ENCODE measurements at regions not wholly inside any gene's neighbourhood (a gene's known extent, or its start where the extent isn't known, plus 50 kb on each side); places are given as distances from the start of the nearest gene placed in this dataset.

GRCh38 chr12:89845767-89846166 lies 137.1 kb upstream of the ATP2B1 start:
- Histone ChIP-seq H3K36me3 (ENCODE audit: control insufficient read depth in 1 of 2, insufficient read depth in 2 of 2, low read length in 1 of 2) (no peaks in the 10 kb centered on the region), H3K4me1 (ENCODE audit: control insufficient read depth in 1 of 2, insufficient read depth in 2 of 2, low read length in 2 of 2) (no peaks in the 10 kb centered on the region), H3K4me3 (ENCODE audit: low read length in 2 of 2) (no peak overlapping the region), H3K27ac (ENCODE audit: low read depth in 1 of 2, low read length in 2 of 2) (no peak overlapping the region), H3K27me3 (ENCODE audit: control insufficient read depth in 1 of 2, insufficient read depth in 2 of 2, low read length in 1 of 2) (no peaks in the 10 kb centered on the region), H3K9me3 (ENCODE audit: control insufficient read depth, low read length) (no peaks in the 10 kb centered on the region)
- DNase-seq (no peak), ATAC-seq (ENCODE audit: low FRiP score) (no peak)
- 93 to 97% methylated on average over 1 of the region's 1 CpG for WGBS, 2 donors
- intact Hi-C loops (cut with DNase I): no loop called here

DNA sequence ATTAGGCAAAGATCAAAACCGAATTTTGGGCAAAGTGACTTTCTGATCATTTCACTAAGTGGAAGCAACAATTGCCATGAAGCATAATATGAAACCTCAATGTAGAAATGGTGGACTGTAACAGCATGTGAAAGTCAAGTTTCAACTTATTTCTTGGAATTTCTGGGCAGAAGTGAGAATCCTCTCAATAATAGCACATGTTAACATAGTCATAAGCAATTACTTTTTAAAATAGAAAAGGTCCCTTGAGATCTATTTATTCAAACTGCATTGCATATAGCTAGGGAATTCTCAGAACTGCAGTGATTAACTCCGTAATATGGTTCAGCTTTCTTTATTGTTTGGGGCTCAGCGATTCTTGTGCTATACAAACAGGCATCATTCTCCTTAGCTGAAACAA lies 136.7 kb upstream of the ATP2B1 start:
- no peak overlapping the region for H3K27ac ChIP-seq (ENCODE audit: low read depth in 1 of 2, low read length in 2 of 2)
- H3K27me3 ChIP-seq (ENCODE audit: control insufficient read depth in 1 of 2, insufficient read depth in 2 of 2, low read length in 1 of 2): no peaks in the 10 kb centered on the region
- H3K4me3 ChIP-seq (ENCODE audit: low read length in 2 of 2): no peak overlapping the region
- WGBS, 2 donors: 85 to 89% methylated on average over 3 of the region's 3 CpGs
- DNase-seq: no peak
- no peak for ATAC-seq (ENCODE audit: low FRiP score)
- no peaks in the 10 kb centered on the region for H3K9me3 ChIP-seq (ENCODE audit: control insufficient read depth, low read length)
- intact Hi-C loops (cut with DNase I): no loop called here
- no peaks in the 10 kb centered on the region for H3K4me1 ChIP-seq (ENCODE audit: control insufficient read depth in 1 of 2, insufficient read depth in 2 of 2, low read length in 2 of 2)
- H3K36me3 ChIP-seq (ENCODE audit: control insufficient read depth in 1 of 2, insufficient read depth in 2 of 2, low read length in 1 of 2): no peaks in the 10 kb centered on the region

DNA sequence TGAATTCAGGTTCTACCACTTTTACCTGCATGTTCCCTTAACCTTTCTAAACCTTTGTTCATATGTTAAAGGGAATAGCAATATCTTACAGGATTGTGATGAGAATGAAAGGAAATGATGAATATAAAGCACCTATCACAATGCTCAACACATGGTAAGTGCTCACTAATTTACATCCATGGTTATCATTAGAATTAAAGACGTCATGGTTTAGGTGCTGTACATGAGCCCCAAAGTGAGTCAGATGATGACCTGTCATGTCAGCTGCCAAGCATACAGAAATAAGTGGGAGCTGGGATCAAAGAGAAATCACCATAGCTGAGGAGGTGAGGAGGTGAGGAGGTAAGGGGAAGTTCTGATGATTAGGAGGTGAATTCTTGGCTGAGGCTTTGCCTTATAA lies 135.9 kb upstream of the ATP2B1 start:
- H3K27me3 ChIP-seq (ENCODE audit: control insufficient read depth in 1 of 2, insufficient read depth in 2 of 2, low read length in 1 of 2): no peaks in the 10 kb centered on the region
- H3K27ac ChIP-seq (ENCODE audit: low read depth in 1 of 2, low read length in 2 of 2): no peak overlapping the region
- 76 to 84% methylated on average over 1 of the region's 1 CpG for WGBS, 2 donors
- ATAC-seq (ENCODE audit: low FRiP score) (no peak), DNase-seq (no peak)
- H3K9me3 ChIP-seq (ENCODE audit: control insufficient read depth, low read length): no peaks in the 10 kb centered on the region
- no peaks in the 10 kb centered on the region for H3K4me1 ChIP-seq (ENCODE audit: control insufficient read depth in 1 of 2, insufficient read depth in 2 of 2, low read length in 2 of 2)
- intact Hi-C loops (cut with DNase I): no loop called here
- no peaks in the 10 kb centered on the region for H3K36me3 ChIP-seq (ENCODE audit: control insufficient read depth in 1 of 2, insufficient read depth in 2 of 2, low read length in 1 of 2)
- H3K4me3 ChIP-seq (ENCODE audit: low read length in 2 of 2): no peak overlapping the region

DNA sequence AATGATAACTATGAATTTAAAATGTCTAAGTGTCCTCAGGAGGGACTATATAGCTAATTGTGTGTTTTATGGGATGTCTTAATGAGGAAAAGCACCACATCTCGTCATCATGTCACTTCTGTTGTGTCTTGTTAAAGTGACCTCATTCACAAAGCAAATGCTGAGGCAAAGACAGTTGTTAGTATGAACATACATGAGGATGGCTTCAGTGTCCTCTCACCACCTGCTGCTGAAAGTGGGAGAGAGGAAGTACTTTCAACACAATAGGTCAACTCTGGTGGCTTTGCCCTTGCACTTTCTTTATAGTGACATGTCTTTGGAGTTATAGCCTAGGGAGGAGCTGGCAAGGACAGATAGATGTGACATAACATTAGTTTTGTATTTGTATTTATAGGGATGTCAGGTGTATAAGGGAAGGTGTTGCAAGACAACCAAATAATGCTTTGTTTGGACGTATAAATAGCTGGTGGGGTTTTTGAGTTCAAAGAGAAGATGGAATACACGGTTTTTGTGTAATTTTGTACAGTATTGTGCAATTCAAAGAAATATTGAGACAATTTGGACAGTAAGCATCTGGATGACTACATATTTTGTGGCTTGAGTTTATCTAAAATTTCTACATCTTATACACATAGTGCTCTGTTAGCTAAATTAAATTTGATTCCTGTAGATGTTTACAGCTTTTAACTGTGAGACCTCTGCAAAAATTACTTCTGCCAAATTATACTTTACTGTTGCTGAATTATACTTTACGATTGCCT lies 131.7 kb upstream of the ATP2B1 start:
- WGBS, 2 donors: 92 to 94% methylated on average over 4 of the region's 4 CpGs
- ATAC-seq (ENCODE audit: low FRiP score): no peak
- DNase-seq: no peak
- Histone ChIP-seq H3K9me3 (ENCODE audit: control insufficient read depth, low read length) (no peaks in the 10 kb centered on the region), H3K4me1 (ENCODE audit: control insufficient read depth in 1 of 2, insufficient read depth in 2 of 2, low read length in 2 of 2) (no peaks in the 10 kb centered on the region), H3K36me3 (ENCODE audit: control insufficient read depth in 1 of 2, insufficient read depth in 2 of 2, low read length in 1 of 2) (no peaks in the 10 kb centered on the region), H3K27ac (ENCODE audit: low read depth in 1 of 2, low read length in 2 of 2) (no peak overlapping the region), H3K27me3 (ENCODE audit: control insufficient read depth in 1 of 2, insufficient read depth in 2 of 2, low read length in 1 of 2) (no peaks in the 10 kb centered on the region), H3K4me3 (ENCODE audit: low read length in 2 of 2) (no peak overlapping the region)
- intact Hi-C loops (cut with DNase I): no loop called here

GRCh38 chr12:89839444-89839843 lies 130.8 kb upstream of the ATP2B1 start:
- 79 to 83% methylated on average over 2 of the region's 2 CpGs for WGBS, 2 donors
- Histone ChIP-seq H3K27ac (ENCODE audit: low read depth in 1 of 2, low read length in 2 of 2) (no peak overlapping the region), H3K4me1 (ENCODE audit: control insufficient read depth in 1 of 2, insufficient read depth in 2 of 2, low read length in 2 of 2) (no peaks in the 10 kb centered on the region), H3K4me3 (ENCODE audit: low read length in 2 of 2) (no peak overlapping the region), H3K36me3 (ENCODE audit: control insufficient read depth in 1 of 2, insufficient read depth in 2 of 2, low read length in 1 of 2) (no peaks in the 10 kb centered on the region), H3K27me3 (ENCODE audit: control insufficient read depth in 1 of 2, insufficient read depth in 2 of 2, low read length in 1 of 2) (no peaks in the 10 kb centered on the region), H3K9me3 (ENCODE audit: control insufficient read depth, low read length) (no peaks in the 10 kb centered on the region)
- DNase-seq (no peak), ATAC-seq (ENCODE audit: low FRiP score) (no peak)
- intact Hi-C loops (cut with DNase I): no loop called here

DNA sequence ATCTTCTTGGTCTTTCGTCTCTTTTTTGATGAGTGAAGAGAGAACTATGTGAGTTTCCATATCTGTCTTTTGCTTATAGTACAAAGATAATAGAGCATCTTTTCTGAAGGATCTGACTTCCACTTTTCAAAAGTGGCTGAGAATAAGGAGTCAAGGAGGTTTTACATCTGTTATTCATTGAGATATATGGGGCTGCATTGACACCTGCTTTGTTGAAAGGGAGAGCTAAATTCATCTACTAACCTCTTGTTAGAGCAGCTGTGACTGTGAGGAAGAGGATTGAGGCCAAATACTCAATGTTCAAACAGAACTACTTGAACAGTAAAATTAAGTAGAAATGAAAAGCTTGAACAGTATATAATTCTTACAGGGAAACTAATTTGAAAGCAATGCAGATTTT lies 130.2 kb upstream of the ATP2B1 start:
- ATAC-seq (ENCODE audit: low FRiP score) (no peak), DNase-seq (no peak)
- Histone ChIP-seq H3K4me1 (ENCODE audit: control insufficient read depth in 1 of 2, insufficient read depth in 2 of 2, low read length in 2 of 2) (no peaks in the 10 kb centered on the region), H3K9me3 (ENCODE audit: control insufficient read depth, low read length) (no peaks in the 10 kb centered on the region), H3K4me3 (ENCODE audit: low read length in 2 of 2) (no peak overlapping the region), H3K27ac (ENCODE audit: low read depth in 1 of 2, low read length in 2 of 2) (no peak overlapping the region), H3K36me3 (ENCODE audit: control insufficient read depth in 1 of 2, insufficient read depth in 2 of 2, low read length in 1 of 2) (no peaks in the 10 kb centered on the region), H3K27me3 (ENCODE audit: control insufficient read depth in 1 of 2, insufficient read depth in 2 of 2, low read length in 1 of 2) (no peaks in the 10 kb centered on the region)
- 64 to 72% methylated on average over 1 of the region's 1 CpG for WGBS, 2 donors
- intact Hi-C loops (cut with DNase I): no loop called here

- ATAC-seq (ENCODE audit: low FRiP score): no peak
- Histone ChIP-seq H3K4me3 (ENCODE audit: low read length in 2 of 2) (no peak overlapping the region), H3K27me3 (ENCODE audit: control insufficient read depth in 1 of 2, insufficient read depth in 2 of 2, low read length in 1 of 2) (no peaks in the 10 kb centered on the region), H3K4me1 (ENCODE audit: control insufficient read depth in 1 of 2, insufficient read depth in 2 of 2, low read length in 2 of 2) (no peaks in the 10 kb centered on the region), H3K9me3 (ENCODE audit: control insufficient read depth, low read length) (no peaks in the 10 kb centered on the region), H3K36me3 (ENCODE audit: control insufficient read depth in 1 of 2, insufficient read depth in 2 of 2, low read length in 1 of 2) (no peaks in the 10 kb centered on the region), H3K27ac (ENCODE audit: low read depth in 1 of 2, low read length in 2 of 2) (no peak overlapping the region)
- 89 to 94% methylated on average over 1 of the region's 1 CpG for WGBS, 2 donors
- intact Hi-C loops (cut with DNase I): no loop called here
- no peak for DNase-seq
Measured at GRCh38 chr12:89836026-89836425, 127.4 kb upstream of the ATP2B1 start.

- no peak overlapping the region for H3K27ac ChIP-seq (ENCODE audit: low read depth in 1 of 2, low read length in 2 of 2)
- no peaks in the 10 kb centered on the region for H3K27me3 ChIP-seq (ENCODE audit: control insufficient read depth in 1 of 2, insufficient read depth in 2 of 2, low read length in 1 of 2)
- no peaks in the 10 kb centered on the region for H3K9me3 ChIP-seq (ENCODE audit: control insufficient read depth, low read length)
- H3K36me3 ChIP-seq (ENCODE audit: control insufficient read depth in 1 of 2, insufficient read depth in 2 of 2, low read length in 1 of 2): no peaks in the 10 kb centered on the region
- 98 to 100% methylated on average over 1 of the region's 1 CpG for WGBS, 2 donors
- DNase-seq (no peak), ATAC-seq (ENCODE audit: low FRiP score) (no peak)
- H3K4me1 ChIP-seq (ENCODE audit: control insufficient read depth in 1 of 2, insufficient read depth in 2 of 2, low read length in 2 of 2): no peaks in the 10 kb centered on the region
- no peak overlapping the region for H3K4me3 ChIP-seq (ENCODE audit: low read length in 2 of 2)
- intact Hi-C loops (cut with DNase I): no loop called here
Measured at GRCh38 chr12:89834676-89835075, 126.0 kb upstream of the ATP2B1 start.

DNA sequence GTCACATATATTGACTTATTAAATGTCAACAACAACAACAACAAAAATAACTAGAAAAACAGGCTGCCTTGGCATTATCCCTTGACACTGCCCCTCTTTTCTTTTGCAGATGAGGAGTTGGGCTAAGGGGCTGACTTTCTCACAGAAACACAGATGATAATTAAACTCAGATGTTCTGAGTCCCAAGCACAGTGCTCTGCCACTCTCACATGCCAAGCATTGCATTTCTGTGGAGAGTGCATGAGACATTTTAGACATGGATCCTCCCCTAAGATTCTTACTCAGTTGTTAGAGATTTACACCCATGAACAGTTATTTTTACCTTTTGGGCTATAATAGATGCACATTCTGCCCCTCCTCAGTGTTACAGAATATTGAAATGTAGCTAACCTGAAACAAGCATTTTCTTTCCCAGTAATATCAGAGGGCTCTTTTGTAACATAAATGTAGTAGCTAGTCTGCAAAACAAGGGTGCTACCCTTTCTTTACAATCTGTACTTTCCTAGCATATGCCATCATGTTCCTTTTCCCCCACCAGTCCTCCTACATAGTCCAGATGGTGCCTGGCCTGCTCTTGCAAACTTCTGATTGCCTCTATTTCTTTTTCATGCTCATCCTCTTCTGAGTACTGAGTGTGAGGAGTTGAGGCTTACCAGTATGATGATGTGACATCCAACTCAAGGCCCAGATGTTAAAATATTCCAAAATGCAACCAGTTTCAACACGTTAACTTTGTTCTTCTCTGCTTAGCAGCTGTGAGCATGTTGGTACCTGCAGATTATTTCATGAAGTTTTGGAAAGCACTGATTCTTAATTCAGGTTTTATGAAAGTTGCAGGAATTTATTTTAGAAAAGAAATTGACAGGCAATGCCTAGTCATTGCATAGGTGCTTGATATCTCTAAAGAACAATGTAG lies 125.0 kb upstream of the ATP2B1 start:
- no peak overlapping the region for H3K27ac ChIP-seq (ENCODE audit: low read depth in 1 of 2, low read length in 2 of 2)
- WGBS, 2 donors: 92 to 96% methylated on average over 1 of the region's 1 CpG
- DNase-seq (no peak), ATAC-seq (ENCODE audit: low FRiP score) (no peak)
- intact Hi-C loops (cut with DNase I): no loop called here
- H3K27me3 ChIP-seq (ENCODE audit: control insufficient read depth in 1 of 2, insufficient read depth in 2 of 2, low read length in 1 of 2): no peaks in the 10 kb centered on the region
- no peaks in the 10 kb centered on the region for H3K36me3 ChIP-seq (ENCODE audit: control insufficient read depth in 1 of 2, insufficient read depth in 2 of 2, low read length in 1 of 2)
- no peaks in the 10 kb centered on the region for H3K4me1 ChIP-seq (ENCODE audit: control insufficient read depth in 1 of 2, insufficient read depth in 2 of 2, low read length in 2 of 2)
- H3K9me3 ChIP-seq (ENCODE audit: control insufficient read depth, low read length): no peaks in the 10 kb centered on the region
- no peak overlapping the region for H3K4me3 ChIP-seq (ENCODE audit: low read length in 2 of 2)
